PFSK-1 (cell line): ENCODE measurements at regions not wholly inside any gene's neighbourhood (a gene's known extent, or its start where the extent isn't known, plus 50 kb on each side); places are given as distances from the start of the nearest gene placed in this dataset.

ENCODE experiments used
- FOXP2 ChIP-seq: optimal IDR thresholded peaks from 2 replicates; pipeline ENCODE3; 2011; ENCODE audit warnings: borderline replicate concordance, control low read depth, inconsistent platforms; ENCODE audit not compliant: insufficient read depth; ENCODE audit errors: extremely low read length, extremely low read depth
- POLR2AphosphoS5 ChIP-seq: IDR thresholded peaks from 2 replicates; pipeline ENCODE4 v1.6.1; 2012; ENCODE audit warnings: low read depth, mild to moderate bottlenecking, control low read depth, low read length, moderate library complexity
- SIN3A ChIP-seq: IDR thresholded peaks from 2 replicates; pipeline ENCODE4 v1.6.1; 2012; ENCODE audit warnings: mild to moderate bottlenecking, low read length, moderate library complexity, borderline replicate concordance; ENCODE audit not compliant: insufficient read depth
- TAF1 ChIP-seq: IDR thresholded peaks from 2 replicates; pipeline ENCODE4 v1.6.1; 2012; ENCODE audit warnings: low read length, control low read depth, borderline replicate concordance; ENCODE audit not compliant: insufficient read depth
- TF ChIP-seq, protein P1 (sequence below), 2 experiments: IDR thresholded peaks; 2 replicates each; pipeline versions ENCODE4 v1.6.1 to v1.8.0; 2011 to 2012; ENCODE audit warnings: low read depth in 2 of 2, low read length in 2 of 2, control low read depth in 1 of 2, inconsistent platforms in 1 of 2, mild to moderate bottlenecking in 1 of 2, moderate library complexity in 1 of 2; ENCODE audit not compliant: insufficient read depth in 1 of 2

DNA sequence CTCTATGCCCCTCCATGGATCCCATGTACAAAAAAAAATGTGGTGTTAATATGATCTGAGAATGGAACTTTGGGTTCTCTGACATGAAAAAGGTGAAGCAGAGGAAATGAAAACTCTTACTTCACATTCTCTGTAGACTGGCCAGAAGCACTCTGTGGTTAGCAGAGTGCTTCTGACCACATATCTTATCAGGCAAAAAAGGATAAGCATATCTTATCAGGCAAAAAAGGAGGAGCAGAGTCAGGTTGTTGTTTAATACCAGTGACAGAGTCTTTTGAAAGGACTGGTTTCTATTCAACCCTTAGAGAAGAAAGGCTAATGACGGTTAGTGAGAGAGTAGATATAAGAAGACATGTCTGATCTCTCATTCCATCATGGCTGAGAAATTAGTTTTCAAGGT, 1404.8 kb downstream of the SLITRK1 start:
- TF ChIP-seq POLR2AphosphoS5 (no peak), TAF1 (no peak), SIN3A (no peak), FOXP2 (no peak)
- TF ChIP-seq, protein P1, sequence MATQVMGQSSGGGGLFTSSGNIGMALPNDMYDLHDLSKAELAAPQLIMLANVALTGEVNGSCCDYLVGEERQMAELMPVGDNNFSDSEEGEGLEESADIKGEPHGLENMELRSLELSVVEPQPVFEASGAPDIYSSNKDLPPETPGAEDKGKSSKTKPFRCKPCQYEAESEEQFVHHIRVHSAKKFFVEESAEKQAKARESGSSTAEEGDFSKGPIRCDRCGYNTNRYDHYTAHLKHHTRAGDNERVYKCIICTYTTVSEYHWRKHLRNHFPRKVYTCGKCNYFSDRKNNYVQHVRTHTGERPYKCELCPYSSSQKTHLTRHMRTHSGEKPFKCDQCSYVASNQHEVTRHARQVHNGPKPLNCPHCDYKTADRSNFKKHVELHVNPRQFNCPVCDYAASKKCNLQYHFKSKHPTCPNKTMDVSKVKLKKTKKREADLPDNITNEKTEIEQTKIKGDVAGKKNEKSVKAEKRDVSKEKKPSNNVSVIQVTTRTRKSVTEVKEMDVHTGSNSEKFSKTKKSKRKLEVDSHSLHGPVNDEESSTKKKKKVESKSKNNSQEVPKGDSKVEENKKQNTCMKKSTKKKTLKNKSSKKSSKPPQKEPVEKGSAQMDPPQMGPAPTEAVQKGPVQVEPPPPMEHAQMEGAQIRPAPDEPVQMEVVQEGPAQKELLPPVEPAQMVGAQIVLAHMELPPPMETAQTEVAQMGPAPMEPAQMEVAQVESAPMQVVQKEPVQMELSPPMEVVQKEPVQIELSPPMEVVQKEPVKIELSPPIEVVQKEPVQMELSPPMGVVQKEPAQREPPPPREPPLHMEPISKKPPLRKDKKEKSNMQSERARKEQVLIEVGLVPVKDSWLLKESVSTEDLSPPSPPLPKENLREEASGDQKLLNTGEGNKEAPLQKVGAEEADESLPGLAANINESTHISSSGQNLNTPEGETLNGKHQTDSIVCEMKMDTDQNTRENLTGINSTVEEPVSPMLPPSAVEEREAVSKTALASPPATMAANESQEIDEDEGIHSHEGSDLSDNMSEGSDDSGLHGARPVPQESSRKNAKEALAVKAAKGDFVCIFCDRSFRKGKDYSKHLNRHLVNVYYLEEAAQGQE (IDR thresholded peaks at IDR 0.05; ENCODE audit: insufficient read depth in 1 of 2, low read depth in 2 of 2, low read length in 2 of 2), result no peak

DNA sequence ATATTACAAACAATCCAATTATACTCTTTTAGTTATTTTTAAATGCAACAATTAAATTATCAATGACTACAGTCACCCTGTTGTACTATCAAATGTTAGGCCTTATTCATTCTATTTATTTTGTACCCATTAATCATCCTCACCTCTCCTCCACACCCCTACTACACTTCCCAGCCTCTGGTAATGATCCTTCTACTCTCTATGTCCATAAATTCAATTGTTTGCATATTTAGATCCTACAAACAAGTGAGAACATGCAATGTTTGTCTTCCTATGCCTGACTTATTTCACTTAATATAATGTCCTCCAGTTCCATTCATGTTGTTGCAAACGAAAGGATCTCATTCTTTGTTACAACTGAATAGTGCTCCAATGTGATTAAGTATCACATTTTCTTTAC, 1414.6 kb downstream of the SLITRK1 start:
- TF ChIP-seq POLR2AphosphoS5 (no peak), FOXP2 (no peak), SIN3A (no peak), TAF1 (no peak)
- TF ChIP-seq, protein P1 (IDR thresholded peaks at IDR 0.05; ENCODE audit: insufficient read depth in 1 of 2, low read depth in 2 of 2, low read length in 2 of 2), result no peak

DNA sequence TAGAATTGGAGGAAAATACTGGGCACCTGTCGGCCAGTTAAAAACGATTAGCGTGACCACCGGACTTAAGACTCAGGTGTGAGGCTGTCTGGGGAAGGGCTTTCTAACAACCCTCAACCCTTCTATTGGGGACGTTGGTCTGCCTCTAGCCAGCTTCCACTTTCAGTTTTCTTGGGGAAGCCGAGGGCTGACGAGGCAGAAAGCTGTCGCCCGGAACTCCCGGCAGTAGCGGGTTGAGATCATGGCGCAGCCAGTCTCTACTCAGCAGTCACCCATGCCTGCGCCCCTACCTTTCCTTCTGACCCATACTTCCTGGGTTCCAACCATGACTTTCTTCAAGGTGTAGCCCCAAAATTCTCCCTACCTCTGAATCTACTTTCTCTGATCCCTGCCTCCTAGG, 1424.1 kb downstream of the SLITRK1 start:
- TF ChIP-seq TAF1 (no peak), POLR2AphosphoS5 (no peak), FOXP2 (no peak), SIN3A (no peak)
- TF ChIP-seq, protein P1 (IDR thresholded peaks at IDR 0.05; ENCODE audit: insufficient read depth in 1 of 2, low read depth in 2 of 2, low read length in 2 of 2), result no peak

DNA sequence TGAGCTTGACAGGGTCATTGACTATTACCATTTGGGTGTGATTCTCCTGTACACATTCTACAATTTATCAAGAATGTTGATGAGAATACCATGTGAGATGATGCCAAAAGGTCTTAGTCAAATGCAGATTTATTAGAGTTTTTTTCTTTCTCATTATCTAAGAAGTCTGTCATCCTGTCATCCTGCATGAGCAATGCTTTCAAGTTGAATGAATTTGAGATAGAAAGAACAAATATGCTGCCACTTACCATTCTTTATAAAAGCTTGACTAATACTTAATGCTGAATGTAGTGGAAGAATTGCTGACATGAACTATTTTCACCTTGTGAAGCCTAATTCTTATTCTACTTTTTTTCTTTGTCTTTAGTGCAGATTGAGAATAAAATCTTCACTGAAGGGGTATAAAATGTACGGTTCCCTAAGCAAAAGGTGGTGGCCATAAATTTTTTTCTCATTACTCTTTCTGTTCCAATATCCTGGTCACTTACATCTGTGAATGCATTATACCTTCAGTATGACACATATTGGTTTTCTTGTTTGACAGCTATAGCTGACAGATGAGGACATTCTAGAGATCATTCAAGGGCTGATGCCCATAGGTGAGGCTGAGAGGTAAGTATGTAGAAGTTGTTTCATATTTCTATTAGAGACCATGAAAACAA, 1434.7 kb downstream of the SLITRK1 start:
- TF ChIP-seq TAF1 (no peak), FOXP2 (no peak), SIN3A (no peak), POLR2AphosphoS5 (no peak)
- TF ChIP-seq, protein P1 (IDR thresholded peaks at IDR 0.05; ENCODE audit: insufficient read depth in 1 of 2, low read depth in 2 of 2, low read length in 2 of 2), result no peak
